H9 (cell line): ENCODE measurements at regions not wholly inside any gene's neighbourhood (a gene's known extent, or its start where the extent isn't known, plus 50 kb on each side); places are given as distances from the start of the nearest gene placed in this dataset.

Source experiments
- DNase-seq: peaks from one replicate; pipeline ENCODE4 v3.0.0-alpha.2; 2017
- H2AFZ ChIP-seq: one replicate; pipeline ENCODE4 v1.6.1; 2013; ENCODE audit warnings: mild to moderate bottlenecking, low read length, control low read depth, moderate library complexity
- H2AK5ac ChIP-seq: 2 replicates; pipeline ENCODE4 v1.6.1; 2013; ENCODE audit warnings: low read length, control low read depth, mixed read lengths; ENCODE audit not compliant: insufficient read length
- H2BK120ac ChIP-seq: one replicate; pipeline ENCODE4 v1.6.1; 2013; ENCODE audit warnings: low read depth, mild to moderate bottlenecking, low read length, control low read depth, inconsistent platforms; ENCODE audit not compliant: poor library complexity, severe bottlenecking
- H2BK12ac ChIP-seq: 2 replicates; pipeline ENCODE4 v1.6.1; 2013; ENCODE audit warnings: low read length, control low read depth, mixed read lengths, low read depth; ENCODE audit not compliant: insufficient read length
- H2BK15ac ChIP-seq: 2 replicates; pipeline ENCODE4 v1.6.1; 2013; ENCODE audit warnings: low read depth, low read length, control low read depth
- H2BK20ac ChIP-seq: one replicate; pipeline ENCODE4 v1.6.1; 2013; ENCODE audit warnings: low read depth, mild to moderate bottlenecking, low read length, control low read depth, inconsistent platforms; ENCODE audit not compliant: poor library complexity, severe bottlenecking
- H2BK5ac ChIP-seq: 2 replicates; pipeline ENCODE4 v1.6.1; 2013; ENCODE audit warnings: low read length, control low read depth, mixed read lengths; ENCODE audit not compliant: insufficient read length
- H3K14ac ChIP-seq: 2 replicates; pipeline ENCODE4 v1.6.1; 2013; ENCODE audit warnings: low read length, control low read depth; ENCODE audit not compliant: insufficient read depth
- H3K18ac ChIP-seq: 2 replicates; pipeline ENCODE4 v1.6.1; 2013; ENCODE audit warnings: low read depth, mild to moderate bottlenecking, mixed read lengths, low read length, control low read depth; ENCODE audit not compliant: insufficient read length
- H3K23ac ChIP-seq: 2 replicates; pipeline ENCODE4 v1.6.1; 2013; ENCODE audit warnings: low read length, control low read depth, mixed read lengths, low read depth; ENCODE audit not compliant: insufficient read length
- H3K23me2 ChIP-seq: 2 replicates; pipeline ENCODE4 v1.6.1; 2013; ENCODE audit warnings: low read depth, mild to moderate bottlenecking, mixed read lengths, low read length, control low read depth; ENCODE audit not compliant: insufficient read length, poor library complexity, severe bottlenecking
- H3K27ac ChIP-seq: 2 replicates; pipeline ENCODE4 v1.5.1; 2013; ENCODE audit warnings: low read length, control low read depth, mixed read lengths, low read depth; ENCODE audit not compliant: insufficient read length
- H3K27me3 ChIP-seq: 2 replicates; pipeline ENCODE4 v1.6.1; 2013; ENCODE audit warnings: low read length, control low read depth, inconsistent platforms; ENCODE audit not compliant: insufficient read depth
- H3K4ac ChIP-seq: 2 replicates; pipeline ENCODE4 v1.6.1; 2013; ENCODE audit warnings: low read depth, mild to moderate bottlenecking, control low read depth, inconsistent platforms, low read length, moderate library complexity
- H3K4me1 ChIP-seq: 2 replicates; pipeline ENCODE4 v1.6.1; 2013; ENCODE audit warnings: low read length, control low read depth, inconsistent platforms; ENCODE audit not compliant: insufficient read depth
- H3K4me2 ChIP-seq: 2 replicates; pipeline ENCODE4 v1.6.1; 2013; ENCODE audit warnings: low read length, control low read depth, mixed read lengths; ENCODE audit not compliant: insufficient read length, insufficient read depth
- H3K56ac ChIP-seq: 2 replicates; pipeline ENCODE4 v1.6.1; 2013; ENCODE audit warnings: low read depth, mild to moderate bottlenecking, mixed read lengths, low read length, control low read depth; ENCODE audit not compliant: insufficient read length
- H3K79me1 ChIP-seq: 2 replicates; pipeline ENCODE4 v1.6.1; 2013; ENCODE audit warnings: low read depth, mild to moderate bottlenecking, moderate library complexity, low read length, control low read depth, inconsistent platforms; ENCODE audit not compliant: insufficient read depth, poor library complexity, severe bottlenecking
- H3K79me2 ChIP-seq: 2 replicates; pipeline ENCODE4 v1.6.1; 2013; ENCODE audit warnings: low read length, control low read depth, inconsistent platforms; ENCODE audit not compliant: insufficient read depth
- H3K9ac ChIP-seq: 2 replicates; pipeline ENCODE4 v1.6.1; 2013; ENCODE audit warnings: low read length, control low read depth, mixed read lengths; ENCODE audit not compliant: insufficient read length; ENCODE audit errors: extremely low read depth
- H3K9me3 ChIP-seq: one replicate; pipeline ENCODE4 v1.6.1; 2013; ENCODE audit warnings: low read depth, low read length, inconsistent platforms; ENCODE audit not compliant: control insufficient read depth
- H3T11ph ChIP-seq: one replicate; pipeline ENCODE4 v1.6.1; 2013; ENCODE audit warnings: mild to moderate bottlenecking, low read length, control low read depth, inconsistent platforms
- H4K20me1 ChIP-seq: one replicate; pipeline ENCODE4 v1.6.1; 2013; ENCODE audit not compliant: control insufficient read depth, insufficient read length, insufficient read depth
- H4K5ac ChIP-seq: 2 replicates; pipeline ENCODE4 v1.6.1; 2013; ENCODE audit warnings: low read depth, mild to moderate bottlenecking, mixed read lengths, low read length, control low read depth; ENCODE audit not compliant: insufficient read length
- H4K8ac ChIP-seq: replicated peaks from 2 replicates; pipeline ENCODE4 v1.6.1; 2013; ENCODE audit warnings: low read length, control low read depth, mixed read lengths, low read depth; ENCODE audit not compliant: insufficient read length
- H4K91ac ChIP-seq: 2 replicates; pipeline ENCODE4 v1.6.1; 2013; ENCODE audit warnings: low read depth, mild to moderate bottlenecking, moderate library complexity, mixed read lengths, low read length, control low read depth; ENCODE audit not compliant: insufficient read length
- H3K27ac Mint-ChIP-seq, 3 experiments: 2 replicates in 2 of 3; 3 replicates in 1 of 3; pipeline ENCODE4 v1.8.0; 2020 to 2021; ENCODE audit warnings: mixed read lengths in 3 of 3, mild to moderate bottlenecking in 1 of 3, moderate library complexity in 1 of 3
- H3K27me3 Mint-ChIP-seq: 2 replicates; pipeline ENCODE4 v1.8.0; 2021; ENCODE audit warnings: low read depth, mild to moderate bottlenecking, moderate library complexity, mixed read lengths
- H3K36me3 Mint-ChIP-seq, 3 experiments: 2 replicates in 2 of 3; 3 replicates in 1 of 3; pipeline ENCODE4 v1.8.0; 2020 to 2021; ENCODE audit warnings: low read depth in 3 of 3, mixed read lengths in 3 of 3; ENCODE audit not compliant: insufficient read depth in 1 of 3
- H3K4me1 Mint-ChIP-seq, 2 experiments: 2 replicates each; pipeline ENCODE4 v1.8.0; 2020; ENCODE audit warnings: mixed read lengths in 2 of 2
- H3K4me3 Mint-ChIP-seq, 2 experiments: 2 replicates in 1 of 2; 3 replicates in 1 of 2; pipeline ENCODE4 v1.8.0; 2020 to 2021; ENCODE audit warnings: mild to moderate bottlenecking in 2 of 2, mixed read lengths in 2 of 2, moderate library complexity in 1 of 2
- H3K9me3 Mint-ChIP-seq, 2 experiments: 2 replicates in 1 of 2; 3 replicates in 1 of 2; pipeline ENCODE4 v1.8.0; 2020; ENCODE audit warnings: mild to moderate bottlenecking in 2 of 2, mixed read lengths in 2 of 2, moderate library complexity in 1 of 2
- CTCF ChIP-seq: fragments of 200-600 bp; sonication (generic); conservative IDR thresholded peaks from 3 replicates; pipeline ENCODE4 v1.8.0; 2021; ENCODE audit warnings: antibody characterized with exemption, mild to moderate bottlenecking
- WGBS: extraction: QIAGEN DNeasy Blood & Tissue Kit; methylation state at CpG from one replicate; pipeline ENCODE4 v1.1.7; 2013; ENCODE audit warnings: missing lambda C conversion rate, low lambda C conversion rate, mixed read lengths; ENCODE audit not compliant: insufficient read length; ENCODE audit errors: extremely low coverage; 5-methylcytosine and 5-hydroxymethylcytosine counted together

- Mint-ChIP-seq H3K4me1 (peaks cover 4% of the 10 kb centered on the region in 2 experiments), H3K9me3 (no peaks in the 10 kb centered on the region; a peak in 1 of 5 replicates), H3K4me3 (no peak overlapping the region), H3K36me3 (no peaks in the 10 kb centered on the region; a peak in 1 of 7 replicates), H3K27me3 (no peaks in the 10 kb centered on the region), H3K27ac (no peak overlapping the region)
- peak; percentile 93 for TF ChIP-seq CTCF
- Histone ChIP-seq H2AK5ac (no peak overlapping the region), H3K14ac (no peak overlapping the region), H4K5ac (no peak overlapping the region), H3T11ph (no peak overlapping the region), H3K9ac (no peak overlapping the region), H2BK120ac (no peak overlapping the region), H3K27me3 (no peaks in the 10 kb centered on the region), H3K27ac (no peak overlapping the region), H3K23ac (no peak overlapping the region), H4K91ac (no peak overlapping the region), H2AFZ (no peak overlapping the region), H4K8ac (no peak overlapping the region), H3K4me1 (no peaks in the 10 kb centered on the region), H2BK15ac (no peak overlapping the region), H3K4me2 (no peak overlapping the region), H3K4ac (no peak overlapping the region), H3K79me1 (no peaks in the 10 kb centered on the region), H4K20me1 (no peaks in the 10 kb centered on the region), H2BK20ac (no peak overlapping the region), H2BK12ac (no peak overlapping the region), H3K9me3 (no peaks in the 10 kb centered on the region), H3K23me2 (no peaks in the 10 kb centered on the region), H2BK5ac (no peak overlapping the region), H3K18ac (no peak overlapping the region), H3K79me2 (no peaks in the 10 kb centered on the region), H3K56ac (no peak overlapping the region)
- peak; percentile 72 for DNase-seq
- no CpG with 5 or more reads among the region's 6 CpGs for WGBS
Observed at GRCh38 chr10:21078410-21079329, 181.6 kb upstream of the NEBL start.
